H1 (cell line): ENCODE measurements at regions not wholly inside any gene's neighbourhood (a gene's known extent, or its start where the extent isn't known, plus 50 kb on each side); places are given as distances from the start of the nearest gene placed in this dataset.

Experiments used
- CTCF ChIA-PET: fragments of 300-600 bp; sonication (Branson Sonifier 250); formaldehyde crosslinking; loops from one replicate; lab custom pipeline; 2021; ENCODE audit not compliant: partially characterized antibody; lab: Charles Lee
- POLR2A ChIA-PET: fragments of 300-600 bp; sonication (Branson Sonifier 250); formaldehyde crosslinking; loops from one replicate; lab custom pipeline; 2021; ENCODE audit warnings: inconsistent platforms; ENCODE audit not compliant: partially characterized antibody; lab: Charles Lee
- DNase-seq, 2 experiments: peaks; one replicate each; pipeline versions ENCODE4 v3.0.0 to v3.0.0-alpha.2; 2010 to 2022; ENCODE audit warnings: low spot score in 2 of 2, low read depth in 1 of 2, mixed read lengths in 1 of 2
- FAIRE-seq: peaks from 2 replicates; lab custom pipeline; 2011; peaks lifted over from hg19 to GRCh38; lab: Jason Lieb, UNC
- H2AFZ ChIP-seq: 2 replicates; pipeline ENCODE4 v1.8.1; 2012; ENCODE audit warnings: low read length, inconsistent platforms
- H2AK5ac ChIP-seq: 2 replicates; pipeline ENCODE4 v1.6.1; 2013; ENCODE audit warnings: low read depth, low read length
- H2BK120ac ChIP-seq: replicated peaks from 2 replicates; pipeline ENCODE3; 2013; ENCODE audit warnings: low read depth, low read length, inconsistent platforms
- H2BK12ac ChIP-seq: 2 replicates; pipeline ENCODE4 v1.6.1; 2013; ENCODE audit warnings: low read depth, low read length
- H2BK15ac ChIP-seq: 2 replicates; pipeline ENCODE4 v1.6.1; 2013; ENCODE audit warnings: low read length
- H2BK20ac ChIP-seq: 2 replicates; pipeline ENCODE4 v1.6.1; 2013; ENCODE audit warnings: low read length
- H2BK5ac ChIP-seq: 2 replicates; pipeline ENCODE4 v1.6.1; 2013; ENCODE audit warnings: low read depth, low read length
- H3K14ac ChIP-seq: 2 replicates; pipeline ENCODE4 v1.6.1; 2013; ENCODE audit warnings: inconsistent platforms; ENCODE audit not compliant: insufficient read length
- H3K18ac ChIP-seq: 2 replicates; pipeline ENCODE4 v1.6.1; 2013; ENCODE audit warnings: low read length; ENCODE audit errors: extremely low read depth
- H3K23ac ChIP-seq: 2 replicates; pipeline ENCODE4 v1.6.1; 2013; ENCODE audit warnings: inconsistent platforms; ENCODE audit not compliant: insufficient read length
- H3K23me2 ChIP-seq: 2 replicates; pipeline ENCODE4 v1.6.1; 2013; ENCODE audit warnings: low read depth, low read length
- H3K27ac ChIP-seq: 2 replicates; pipeline ENCODE4 v1.6.1; 2011; ENCODE audit warnings: low read depth, low read length, inconsistent platforms
- H3K27me3 ChIP-seq, 4 experiments: replicated peaks in 1 of 4; 1 replicate in 1 of 4; 2 replicates in 3 of 4; pipeline versions ENCODE4 v1.6.1 to v1.8.1; 2011 to 2013; ENCODE audit warnings: low read length in 3 of 4, mild to moderate bottlenecking in 3 of 4, inconsistent platforms in 2 of 4, mixed read lengths in 2 of 4, moderate library complexity in 1 of 4; ENCODE audit not compliant: control insufficient read depth in 3 of 4, insufficient read depth in 3 of 4; ENCODE audit errors: extremely low read depth in 1 of 4
- H3K36me3 ChIP-seq, 4 experiments: 2 replicates each; pipeline versions ENCODE4 v1.6.1 to v1.8.1; 2011 to 2013; ENCODE audit warnings: mild to moderate bottlenecking in 4 of 4, low read length in 3 of 4, moderate library complexity in 2 of 4, control low read depth in 1 of 4, inconsistent platforms in 1 of 4; ENCODE audit not compliant: insufficient read depth in 4 of 4, control insufficient read depth in 2 of 4
- H3K4ac ChIP-seq: replicated peaks from 2 replicates; pipeline ENCODE3; 2013; ENCODE audit warnings: low read length, low read depth, mixed read lengths, inconsistent platforms; ENCODE audit not compliant: insufficient read length
- H3K4me1 ChIP-seq, 4 experiments: replicated peaks in 1 of 4; 1 replicate in 1 of 4; 2 replicates in 3 of 4; pipeline versions ENCODE4 v1.6.1 to v1.8.1; 2011 to 2013; ENCODE audit warnings: low read length in 3 of 4, inconsistent platforms in 2 of 4, mixed read lengths in 1 of 4; ENCODE audit not compliant: insufficient read depth in 4 of 4, control insufficient read depth in 3 of 4
- H3K4me2 ChIP-seq, 2 experiments: 2 replicates each; pipeline versions ENCODE4 v1.6.1 to v1.8.1; 2011 to 2013; ENCODE audit warnings: low read depth in 2 of 2, low read length in 2 of 2, control low read depth in 1 of 2, inconsistent platforms in 1 of 2, mild to moderate bottlenecking in 1 of 2; ENCODE audit not compliant: insufficient read depth in 1 of 2
- H3K4me3 ChIP-seq, 4 experiments: fragments of 200-600, 300-600 bp in 1 of 4; sonication (generic), shearing (Covaris generic), sonication (Bioruptor Twin) in 1 of 4; 2 replicates each; pipeline versions ENCODE4 v1.5.1 to v1.8.1; 2011 to 2016; ENCODE audit warnings: low read length in 4 of 4, low read depth in 3 of 4, control low read depth in 2 of 4, inconsistent platforms in 2 of 4, mild to moderate bottlenecking in 2 of 4, mixed read lengths in 1 of 4, moderate library complexity in 1 of 4; ENCODE audit not compliant: insufficient read depth in 2 of 4; ENCODE audit errors: extremely low read depth in 1 of 4
- H3K56ac ChIP-seq: replicated peaks from 2 replicates; pipeline ENCODE3; 2013; ENCODE audit warnings: low read depth, mild to moderate bottlenecking, mixed read lengths, low read length, inconsistent platforms; ENCODE audit not compliant: insufficient read length
- H3K79me1 ChIP-seq: 2 replicates; pipeline ENCODE4 v1.6.1; 2013; ENCODE audit warnings: low read depth, low read length, control low read depth
- H3K79me2 ChIP-seq, 2 experiments: 2 replicates each; pipeline versions ENCODE4 v1.6.1 to v1.8.1; 2012 to 2013; ENCODE audit warnings: low read length in 2 of 2, mild to moderate bottlenecking in 2 of 2, inconsistent platforms in 1 of 2; ENCODE audit not compliant: insufficient read depth in 2 of 2, control insufficient read depth in 1 of 2
- H3K9ac ChIP-seq, 4 experiments: replicated peaks in 1 of 4; 1 replicate in 1 of 4; 2 replicates in 3 of 4; pipeline versions ENCODE4 v1.6.1 to v1.8.1; 2011 to 2013; ENCODE audit warnings: low read depth in 3 of 4, low read length in 3 of 4, control low read depth in 2 of 4, mild to moderate bottlenecking in 2 of 4, moderate library complexity in 2 of 4, inconsistent platforms in 1 of 4; ENCODE audit errors: extremely low read depth in 1 of 4
- H3K9me3 ChIP-seq, 2 experiments: 2 replicates each; pipeline versions ENCODE4 v1.6.1 to v1.8.1; 2012 to 2013; ENCODE audit warnings: mild to moderate bottlenecking in 2 of 2, moderate library complexity in 2 of 2, control low read depth in 1 of 2, inconsistent platforms in 1 of 2, low read depth in 1 of 2, low read length in 1 of 2, mixed read lengths in 1 of 2; ENCODE audit not compliant: insufficient read depth in 2 of 2
- H4K20me1 ChIP-seq, 2 experiments: replicated peaks in 1 of 2; 2 replicates each; pipeline versions ENCODE3 to v1.8.1; 2011 to 2013; ENCODE audit warnings: inconsistent platforms in 2 of 2, low read length in 2 of 2, mild to moderate bottlenecking in 1 of 2; ENCODE audit not compliant: insufficient read depth in 2 of 2, control insufficient read depth in 1 of 2
- H4K5ac ChIP-seq: 2 replicates; pipeline ENCODE4 v1.6.1; 2013; ENCODE audit warnings: low read length, low read depth, mixed read lengths, inconsistent platforms; ENCODE audit not compliant: insufficient read length
- H4K8ac ChIP-seq: 2 replicates; pipeline ENCODE4 v1.8.0; 2013; ENCODE audit warnings: mild to moderate bottlenecking, moderate library complexity, low read length, inconsistent platforms; ENCODE audit not compliant: insufficient read depth; ENCODE audit errors: extremely low read depth
- H4K91ac ChIP-seq: replicated peaks from 2 replicates; pipeline ENCODE3; 2013; ENCODE audit warnings: low read length, mixed read lengths, inconsistent platforms; ENCODE audit not compliant: insufficient read length
- ATF3 ChIP-seq: IDR thresholded peaks from 2 replicates; pipeline ENCODE4 v1.6.1; 2011; ENCODE audit warnings: low read depth, mild to moderate bottlenecking, low read length; ENCODE audit not compliant: insufficient read depth
- BRCA1 ChIP-seq: IDR thresholded peaks from 2 replicates; pipeline ENCODE4 v1.6.1; 2012; ENCODE audit warnings: low read depth, low read length, improper control_type of control experiment
- CHD1 ChIP-seq: IDR thresholded peaks from 2 replicates; pipeline ENCODE4 v1.6.1; 2012; ENCODE audit warnings: low read depth, low read length, improper control_type of control experiment
- CREB1 ChIP-seq: IDR thresholded peaks from 2 replicates; pipeline ENCODE4 v1.6.1; 2012; ENCODE audit warnings: inconsistent platforms
- GABPA ChIP-seq: IDR thresholded peaks from 2 replicates; pipeline ENCODE4 v1.6.1; 2011; ENCODE audit warnings: mild to moderate bottlenecking, low read length, moderate library complexity, borderline replicate concordance; ENCODE audit not compliant: insufficient read depth
- HDAC6 ChIP-seq: IDR thresholded peaks from one replicate; pipeline ENCODE4 v1.7.1; 2012; ENCODE audit warnings: low read depth, mild to moderate bottlenecking, inconsistent platforms, low read length, moderate library complexity
- KDM5A ChIP-seq: fragments of 200-600 bp; IDR thresholded peaks from 2 replicates; pipeline ENCODE4 v1.7.1; 2012; ENCODE audit warnings: mild to moderate bottlenecking, low read length, inconsistent platforms, mixed read lengths
- POLR2AphosphoS5 ChIP-seq: IDR thresholded peaks from 2 replicates; pipeline ENCODE4 v1.6.1; 2011; ENCODE audit warnings: low read depth, low read length
- RBBP5 ChIP-seq: IDR thresholded peaks from 2 replicates; pipeline ENCODE4 v1.7.1; 2012; ENCODE audit warnings: low read depth, mild to moderate bottlenecking, inconsistent platforms, low read length, moderate library complexity, borderline replicate concordance
- SIN3A ChIP-seq, 2 experiments: IDR thresholded peaks in 1 of 2; conservative IDR thresholded peaks in 1 of 2; 2 replicates each; pipeline ENCODE4 v1.6.1; 2011 to 2012; ENCODE audit warnings: low read length in 2 of 2, improper control_type of control experiment in 1 of 2, low read depth in 1 of 2, mild to moderate bottlenecking in 1 of 2
- SUZ12 ChIP-seq: fragments of 200-600 bp; sonication (generic); IDR thresholded peaks from 2 replicates; pipeline ENCODE4 v1.6.1; 2012; ENCODE audit warnings: mild to moderate bottlenecking, inconsistent platforms, low read length, moderate library complexity, mixed read lengths
- TAF1 ChIP-seq: IDR thresholded peaks from 2 replicates; pipeline ENCODE4 v1.6.1; 2011; ENCODE audit warnings: mild to moderate bottlenecking, low read depth, low read length
- TCF12 ChIP-seq: IDR thresholded peaks from 2 replicates; pipeline ENCODE4 v1.6.1; 2011; ENCODE audit warnings: low read depth, mild to moderate bottlenecking, low read length
- USF2 ChIP-seq: IDR thresholded peaks from 2 replicates; pipeline ENCODE4 v1.6.1; 2011; ENCODE audit warnings: low read length, improper control_type of control experiment
- WGBS, 2 experiments: shearing (Covaris generic) in 1 of 2; methylation state at CpG; one replicate each; pipeline versions ENCODE4 v1.1.6 to v1.1.7; 2013 to 2015; ENCODE audit warnings: low lambda C conversion rate in 2 of 2, mixed read lengths in 2 of 2, inconsistent platforms in 1 of 2, low coverage in 1 of 2, missing lambda C conversion rate in 1 of 2; ENCODE audit not compliant: insufficient replicate concordance in 2 of 2, insufficient coverage in 1 of 2, insufficient read length in 1 of 2; ENCODE audit errors: extremely low coverage in 1 of 2, missing lambda C conversion rate in 1 of 2; 5-methylcytosine and 5-hydroxymethylcytosine counted together

GRCh38 chr3:61463191-61463590 is 98.2 kb upstream of the PTPRG start:
- 82% methylated on average over 1 of the region's 1 CpG; no CpG with 5 or more reads in 1 of the 2 experiments for WGBS, 2 experiments

More at GRCh38 chr3:61463191-61463590, 98.2 kb upstream of the PTPRG start:
- Histone ChIP-seq H3K27me3 (no peaks in the 10 kb centered on the region; a peak in 1 of 7 replicates), H3K14ac (no peak overlapping the region), H3K4me3 (no peak overlapping the region), H4K91ac (no peak overlapping the region), H3K36me3 (no peaks in the 10 kb centered on the region), H4K20me1 (no peaks in the 10 kb centered on the region), H2BK15ac (no peak overlapping the region), H4K5ac (no peak overlapping the region), H3K56ac (no peak overlapping the region), H3K27ac (no peak overlapping the region), H2BK120ac (no peak overlapping the region), H3K9ac (no peak overlapping the region), H3K4me1 (no peaks in the 10 kb centered on the region), H3K9me3 (no peaks in the 10 kb centered on the region), H2BK5ac (no peak overlapping the region), H3K4ac (no peak overlapping the region), H3K79me1 (no peaks in the 10 kb centered on the region), H3K23ac (no peak overlapping the region), H3K4me2 (no peak overlapping the region), H2BK12ac (no peak overlapping the region), H2AFZ (no peak overlapping the region), H2BK20ac (no peak overlapping the region), H3K79me2 (no peaks in the 10 kb centered on the region), H4K8ac (no peak overlapping the region), H2AK5ac (no peak overlapping the region), H3K18ac (no peak overlapping the region), H3K23me2 (no peaks in the 10 kb centered on the region)
- DNase-seq (no peak), FAIRE-seq (no peak)
- no peak for TF ChIP-seq CREB1
- TF ChIP-seq HDAC6 = no peak
- TF ChIP-seq TCF12 = no peak
- no peak for TF ChIP-seq ATF3
- no peak for TF ChIP-seq KDM5A
- TF ChIP-seq BRCA1 = no peak
- no peak for TF ChIP-seq USF2
- TF ChIP-seq TAF1 = no peak
- TF ChIP-seq POLR2AphosphoS5 = no peak
- no peak for TF ChIP-seq CHD1
- no peak for TF ChIP-seq RBBP5
- no peak for TF ChIP-seq GABPA
- TF ChIP-seq SUZ12 = no peak
- no peak for TF ChIP-seq SIN3A (conservative IDR thresholded peaks at IDR 0.05 in 1 of 2, IDR thresholded peaks at IDR 0.05 in 1 of 2; ENCODE audit: low read depth in 1 of 2, low read length in 2 of 2)
- ChIA-PET POLR2A (no interaction called here), CTCF (interaction anchor here (0.6 kb wide), 1 partner anchor 142 kb away, joined by 3 read pairs; no protein-coding TSS in a partner anchor)
